Activated B cell treated with CpG ODN at 0.5 μM for 24 hours (primary cell): ENCODE measurements at regions not wholly inside any gene's neighbourhood (a gene's known extent, or its start where the extent isn't known, plus 50 kb on each side); places are given as distances from the start of the nearest gene placed in this dataset.

Source experiments
- ATAC-seq: fragments of 200-7000 bp; cut with Tn5 transposase; one replicate; pipeline ENCODE4 v1.10.0; 2021; ENCODE audit warnings: low read depth, mild to moderate bottlenecking, moderate library complexity
- CTCF ChIA-PET: fragments of 350-600 bp; sonication (Branson Sonifier 250); formaldehyde crosslinking; loops from one replicate; lab custom pipeline; 2021; ENCODE audit warnings: antibody characterized with exemption; lab: Charles Lee
- POLR2A ChIA-PET: fragments of 350-600 bp; sonication (Branson Sonifier 250); formaldehyde crosslinking; loops from one replicate; lab custom pipeline; 2021; ENCODE audit warnings: antibody characterized with exemption; lab: Charles Lee
- DNase-seq: peaks from one replicate; pipeline ENCODE4 v3.0.0; 2022
- H3K27ac Mint-ChIP-seq: one replicate; pipeline ENCODE4 v1.8.0; 2020; ENCODE audit warnings: mixed read lengths
- H3K27me3 Mint-ChIP-seq: one replicate; pipeline ENCODE4 v1.8.0; 2021; ENCODE audit warnings: mixed read lengths
- H3K36me3 Mint-ChIP-seq: one replicate; pipeline ENCODE4 v1.8.0; 2021; ENCODE audit warnings: low read depth, mixed read lengths
- H3K4me1 Mint-ChIP-seq: one replicate; pipeline ENCODE4 v1.8.0; 2021; ENCODE audit warnings: mixed read lengths
- H3K4me3 Mint-ChIP-seq: one replicate; pipeline ENCODE4 v1.8.0; 2020; ENCODE audit warnings: mild to moderate bottlenecking, mixed read lengths
- H3K9me3 Mint-ChIP-seq: one replicate; pipeline ENCODE4 v1.8.0; 2020; ENCODE audit warnings: mixed read lengths
- intact Hi-C: fragments of 100-400 bp; cut with micrococcal nuclease; formaldehyde crosslinking; loops from one replicate; pipeline ENCODE4 v1.15.1; 2024
- TF ChIP-seq, protein P1 (sequence below): fragments of 200-600 bp; IDR thresholded peaks from one replicate; pipeline ENCODE4 v1.8.0; 2022; ENCODE audit warnings: antibody characterized with exemption, mild to moderate bottlenecking

DNA sequence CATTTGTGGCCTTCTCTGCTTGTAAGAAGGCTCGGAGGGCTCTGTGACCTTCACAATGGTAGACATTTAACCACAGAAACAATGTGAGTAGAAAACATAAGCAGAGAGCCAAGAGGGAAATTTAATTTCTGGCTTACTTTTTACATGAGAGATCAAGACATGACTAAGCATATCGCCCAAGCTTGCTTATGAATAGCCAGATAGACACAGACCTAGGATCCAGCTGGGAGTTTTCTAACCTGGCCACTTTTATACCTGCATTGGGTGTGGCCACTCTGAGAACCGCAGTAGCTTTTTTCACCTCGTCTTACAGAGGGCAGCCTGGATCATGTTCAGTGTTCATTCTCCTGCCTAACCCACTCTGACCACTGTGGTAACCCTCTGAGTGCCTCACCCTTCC lies 244.9 kb upstream of the KCNN2 start:
- Mint-ChIP-seq H3K4me3 (no peak overlapping the region), H3K9me3 (no peaks in the 10 kb centered on the region), H3K4me1 (no peaks in the 10 kb centered on the region), H3K27ac (no peak overlapping the region), H3K27me3 (no peaks in the 10 kb centered on the region), H3K36me3 (no peaks in the 10 kb centered on the region)
- CTCF ChIA-PET: no interaction called here
- DNase-seq: no peak
- POLR2A ChIA-PET: no interaction called here
- no peak for ATAC-seq
- TF ChIP-seq, protein P1, sequence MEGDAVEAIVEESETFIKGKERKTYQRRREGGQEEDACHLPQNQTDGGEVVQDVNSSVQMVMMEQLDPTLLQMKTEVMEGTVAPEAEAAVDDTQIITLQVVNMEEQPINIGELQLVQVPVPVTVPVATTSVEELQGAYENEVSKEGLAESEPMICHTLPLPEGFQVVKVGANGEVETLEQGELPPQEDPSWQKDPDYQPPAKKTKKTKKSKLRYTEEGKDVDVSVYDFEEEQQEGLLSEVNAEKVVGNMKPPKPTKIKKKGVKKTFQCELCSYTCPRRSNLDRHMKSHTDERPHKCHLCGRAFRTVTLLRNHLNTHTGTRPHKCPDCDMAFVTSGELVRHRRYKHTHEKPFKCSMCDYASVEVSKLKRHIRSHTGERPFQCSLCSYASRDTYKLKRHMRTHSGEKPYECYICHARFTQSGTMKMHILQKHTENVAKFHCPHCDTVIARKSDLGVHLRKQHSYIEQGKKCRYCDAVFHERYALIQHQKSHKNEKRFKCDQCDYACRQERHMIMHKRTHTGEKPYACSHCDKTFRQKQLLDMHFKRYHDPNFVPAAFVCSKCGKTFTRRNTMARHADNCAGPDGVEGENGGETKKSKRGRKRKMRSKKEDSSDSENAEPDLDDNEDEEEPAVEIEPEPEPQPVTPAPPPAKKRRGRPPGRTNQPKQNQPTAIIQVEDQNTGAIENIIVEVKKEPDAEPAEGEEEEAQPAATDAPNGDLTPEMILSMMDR: no peak
- intact Hi-C loops: no loop called here

DNA sequence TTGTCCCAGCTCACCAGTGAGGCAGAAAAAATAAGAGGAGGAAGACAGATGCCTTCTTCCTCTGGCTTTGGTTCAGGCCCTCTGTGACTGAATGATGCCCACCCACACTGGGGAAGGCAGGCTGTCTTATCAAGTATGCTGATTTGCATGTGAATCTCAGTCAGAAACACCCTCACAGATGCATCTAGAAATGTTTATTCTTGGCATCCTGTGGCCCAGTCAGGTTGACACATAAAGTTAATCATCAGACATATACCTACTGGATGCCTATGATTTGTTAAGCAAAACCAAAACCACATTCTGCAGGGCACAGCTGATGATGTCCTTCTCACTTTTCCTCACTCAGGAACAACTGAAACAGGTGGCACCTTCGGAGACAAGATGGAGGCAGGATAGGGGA lies 243.4 kb upstream of the KCNN2 start:
- Mint-ChIP-seq H3K27me3 (no peaks in the 10 kb centered on the region), H3K27ac (no peak overlapping the region), H3K36me3 (no peaks in the 10 kb centered on the region), H3K4me1 (no peaks in the 10 kb centered on the region), H3K9me3 (no peaks in the 10 kb centered on the region), H3K4me3 (no peak overlapping the region)
- TF ChIP-seq, protein P1: no peak
- DNase-seq: no peak
- ATAC-seq: no peak
- intact Hi-C loops: no loop called here
- ChIA-PET CTCF (no interaction called here), POLR2A (no interaction called here)

DNA sequence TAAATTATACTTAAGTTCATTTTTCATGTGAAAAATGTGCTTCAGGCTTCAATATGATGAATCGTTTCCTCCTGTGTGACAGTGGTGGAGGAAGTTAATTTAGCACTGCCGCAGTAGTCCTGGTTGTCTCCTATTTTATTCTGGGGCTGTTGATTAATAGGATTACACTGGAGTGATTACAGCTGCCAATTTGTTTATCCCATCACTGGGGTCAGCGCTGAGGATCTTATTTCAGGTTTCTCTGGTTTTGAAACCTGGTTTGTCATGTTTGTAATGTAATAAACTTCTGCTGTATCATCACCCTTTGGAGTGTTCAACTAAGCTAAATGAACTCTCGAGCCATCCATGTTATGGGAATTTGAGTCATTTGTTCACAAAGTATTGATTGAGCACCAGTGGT lies 241.7 kb upstream of the KCNN2 start:
- Mint-ChIP-seq H3K36me3 (no peaks in the 10 kb centered on the region), H3K27me3 (no peaks in the 10 kb centered on the region), H3K4me3 (no peak overlapping the region), H3K27ac (no peak overlapping the region), H3K4me1 (no peaks in the 10 kb centered on the region), H3K9me3 (peaks cover 2% of the 10 kb centered on the region)
- intact Hi-C loops: no loop called here
- ChIA-PET POLR2A (no interaction called here), CTCF (no interaction called here)
- DNase-seq (no peak), ATAC-seq (no peak)
- TF ChIP-seq, protein P1: no peak

DNA sequence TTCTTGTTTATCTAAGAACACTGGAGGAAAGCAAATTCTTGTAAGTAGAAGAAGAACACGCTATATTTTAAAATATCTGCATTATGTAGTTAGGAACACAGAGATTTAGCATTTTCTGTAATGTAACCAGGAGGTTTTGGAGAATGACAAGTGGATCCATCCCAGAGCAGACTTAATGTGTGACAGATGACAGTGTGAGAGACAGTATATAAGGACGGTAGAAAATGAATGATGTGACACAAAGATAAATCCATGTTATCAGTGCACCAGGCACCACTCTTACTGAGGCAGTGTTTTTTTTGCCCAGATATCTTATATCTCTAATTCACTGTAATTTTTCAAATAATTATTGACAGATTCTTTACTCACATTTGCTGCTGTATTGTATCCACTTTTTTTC lies 239.0 kb upstream of the KCNN2 start:
- no peak for DNase-seq
- intact Hi-C loops: no loop called here
- H3K4me1 Mint-ChIP-seq: no peaks in the 10 kb centered on the region
- TF ChIP-seq, protein P1: no peak
- ATAC-seq: no peak
- ChIA-PET POLR2A (no interaction called here), CTCF (no interaction called here)
- no peak overlapping the region for H3K27ac Mint-ChIP-seq
- peaks cover 2% of the 10 kb centered on the region for H3K9me3 Mint-ChIP-seq
- H3K36me3 Mint-ChIP-seq: no peaks in the 10 kb centered on the region
- H3K27me3 Mint-ChIP-seq: no peaks in the 10 kb centered on the region
- H3K4me3 Mint-ChIP-seq: no peak overlapping the region

DNA sequence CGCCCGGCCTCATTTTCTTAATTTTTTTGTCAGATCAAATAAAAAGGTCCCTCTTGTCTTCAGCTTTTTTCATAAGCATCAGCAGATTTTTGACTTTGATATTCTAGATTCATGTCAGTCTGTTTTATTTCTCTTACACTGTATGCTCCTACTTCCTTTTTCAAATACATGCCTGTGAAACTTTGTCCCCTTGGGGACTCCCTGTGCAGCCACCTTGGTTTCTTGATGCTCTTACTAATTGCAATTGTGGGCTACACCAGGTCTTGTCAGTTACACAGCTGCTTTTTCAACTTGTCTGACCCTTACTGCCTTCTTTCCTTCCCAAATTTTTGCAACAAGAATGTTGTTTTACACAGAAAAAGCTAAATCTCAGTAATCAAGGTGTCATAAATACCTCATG lies 238.2 kb upstream of the KCNN2 start:
- H3K4me3 Mint-ChIP-seq: no peak overlapping the region
- ChIA-PET CTCF (no interaction called here), POLR2A (no interaction called here)
- no peaks in the 10 kb centered on the region for H3K36me3 Mint-ChIP-seq
- DNase-seq (no peak), ATAC-seq (no peak)
- H3K9me3 Mint-ChIP-seq: peaks cover 2% of the 10 kb centered on the region
- TF ChIP-seq, protein P1: no peak
- H3K27me3 Mint-ChIP-seq: no peaks in the 10 kb centered on the region
- H3K27ac Mint-ChIP-seq: no peak overlapping the region
- intact Hi-C loops: no loop called here
- no peaks in the 10 kb centered on the region for H3K4me1 Mint-ChIP-seq
